ENCODE measurements at regions not wholly inside any gene's neighbourhood (a gene's known extent, or its start where the extent isn't known, plus 50 kb on each side); places are given as distances from the start of the nearest gene placed in this dataset.

DNA sequence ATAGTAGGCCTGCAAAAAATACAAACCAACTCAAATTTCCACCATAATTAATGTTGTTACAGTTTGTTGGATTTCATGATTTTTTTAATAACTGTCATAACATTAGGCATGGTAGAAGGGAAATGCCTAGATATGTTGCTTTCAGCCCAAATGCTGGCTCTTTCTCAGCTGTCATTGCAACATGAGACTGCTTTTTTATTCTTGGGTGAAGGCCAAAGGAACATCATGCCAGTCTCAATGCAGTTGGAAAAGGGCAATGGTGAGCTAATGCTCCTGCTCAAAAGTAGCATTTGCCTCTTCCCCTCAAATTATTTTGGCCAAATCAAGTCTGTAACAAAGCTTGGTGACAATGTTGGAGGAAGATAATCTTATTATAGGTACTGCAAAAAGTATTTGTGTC is 877.7 kb upstream of the PRMT6 start:
- H3K4me3 ChIP-seq (ENCODE audit: low read length): no peak overlapping the region
- no peaks in the 10 kb centered on the region for H3K4me1 ChIP-seq (ENCODE audit: insufficient read depth, low read length)
- peaks cover 2% of the 10 kb centered on the region for H3K9me3 ChIP-seq (ENCODE audit: low read length)
- H3K27me3 ChIP-seq (ENCODE audit: insufficient read depth, low read length): no peaks in the 10 kb centered on the region
- no peaks in the 10 kb centered on the region for H3K36me3 ChIP-seq (ENCODE audit: insufficient read depth, low read length)
- H2AFZ ChIP-seq (ENCODE audit: low read depth, low read length): no peak overlapping the region

DNA sequence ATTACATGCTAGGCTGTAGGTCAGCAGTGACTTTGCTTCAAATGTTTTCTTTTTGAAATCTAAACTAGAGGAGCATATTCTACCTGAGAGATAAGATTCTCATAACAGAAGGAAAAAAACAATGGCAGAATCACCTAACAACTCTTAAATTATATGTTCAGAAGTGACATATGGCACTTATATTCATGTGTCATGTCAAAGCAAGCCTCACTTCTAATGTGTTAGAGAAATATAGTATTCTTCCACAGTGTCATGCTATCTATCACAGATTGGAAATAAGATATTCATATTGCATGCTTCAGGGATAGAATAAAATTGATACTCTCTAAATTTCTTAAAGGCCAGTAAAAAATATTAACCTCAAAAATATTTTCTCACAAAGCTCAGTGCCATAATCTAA is 874.6 kb upstream of the PRMT6 start:
- Histone ChIP-seq H2AFZ (ENCODE audit: low read depth, low read length) (no peak overlapping the region), H3K27me3 (ENCODE audit: insufficient read depth, low read length) (no peaks in the 10 kb centered on the region), H3K36me3 (ENCODE audit: insufficient read depth, low read length) (no peaks in the 10 kb centered on the region), H3K4me1 (ENCODE audit: insufficient read depth, low read length) (no peaks in the 10 kb centered on the region), H3K9me3 (ENCODE audit: low read length) (peaks cover 2% of the 10 kb centered on the region), H3K4me3 (ENCODE audit: low read length) (no peak overlapping the region)

DNA sequence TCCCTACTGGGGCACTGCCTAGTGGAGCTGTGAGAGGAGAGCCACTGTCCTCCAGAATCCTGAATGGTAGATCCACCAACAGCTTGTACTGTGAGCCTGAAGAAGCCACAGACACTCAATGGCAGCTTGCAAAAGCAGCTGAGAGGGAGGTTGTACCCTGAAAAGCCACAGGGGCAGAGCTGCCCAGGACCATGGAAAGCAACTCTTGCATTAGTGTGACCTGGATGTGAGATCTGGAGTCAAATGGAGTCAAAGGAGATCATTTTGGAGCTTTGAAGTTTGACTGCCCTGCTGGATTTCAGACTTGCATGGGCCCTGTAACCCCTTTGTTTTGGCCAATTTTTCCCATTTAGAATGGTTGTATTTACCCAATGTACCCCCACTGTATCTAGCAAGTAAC is 871.4 kb upstream of the PRMT6 start:
- no peak overlapping the region for H2AFZ ChIP-seq (ENCODE audit: low read depth, low read length)
- H3K9me3 ChIP-seq (ENCODE audit: low read length): peaks cover 2% of the 10 kb centered on the region
- H3K4me1 ChIP-seq (ENCODE audit: insufficient read depth, low read length): no peaks in the 10 kb centered on the region
- H3K36me3 ChIP-seq (ENCODE audit: insufficient read depth, low read length): no peaks in the 10 kb centered on the region
- H3K4me3 ChIP-seq (ENCODE audit: low read length): no peak overlapping the region
- H3K27me3 ChIP-seq (ENCODE audit: insufficient read depth, low read length): no peaks in the 10 kb centered on the region

- Histone ChIP-seq H3K4me1 (ENCODE audit: insufficient read depth, low read length) (no peaks in the 10 kb centered on the region), H3K36me3 (ENCODE audit: insufficient read depth, low read length) (no peaks in the 10 kb centered on the region), H3K27me3 (ENCODE audit: insufficient read depth, low read length) (no peaks in the 10 kb centered on the region), H2AFZ (ENCODE audit: low read depth, low read length) (no peak overlapping the region), H3K9me3 (ENCODE audit: low read length) (no peaks in the 10 kb centered on the region), H3K4me3 (ENCODE audit: low read length) (no peak overlapping the region)
Measured at GRCh38 chr1:106189780-106190179, 866.7 kb upstream of the PRMT6 start.

GRCh38 chr1:106194206-106194605 is 862.3 kb upstream of the PRMT6 start:
- Histone ChIP-seq H2AFZ (ENCODE audit: low read depth, low read length) (no peak overlapping the region), H3K27me3 (ENCODE audit: insufficient read depth, low read length) (no peaks in the 10 kb centered on the region), H3K9me3 (ENCODE audit: low read length) (no peaks in the 10 kb centered on the region), H3K36me3 (ENCODE audit: insufficient read depth, low read length) (no peaks in the 10 kb centered on the region), H3K4me3 (ENCODE audit: low read length) (no peak overlapping the region), H3K4me1 (ENCODE audit: insufficient read depth, low read length) (no peaks in the 10 kb centered on the region)

DNA sequence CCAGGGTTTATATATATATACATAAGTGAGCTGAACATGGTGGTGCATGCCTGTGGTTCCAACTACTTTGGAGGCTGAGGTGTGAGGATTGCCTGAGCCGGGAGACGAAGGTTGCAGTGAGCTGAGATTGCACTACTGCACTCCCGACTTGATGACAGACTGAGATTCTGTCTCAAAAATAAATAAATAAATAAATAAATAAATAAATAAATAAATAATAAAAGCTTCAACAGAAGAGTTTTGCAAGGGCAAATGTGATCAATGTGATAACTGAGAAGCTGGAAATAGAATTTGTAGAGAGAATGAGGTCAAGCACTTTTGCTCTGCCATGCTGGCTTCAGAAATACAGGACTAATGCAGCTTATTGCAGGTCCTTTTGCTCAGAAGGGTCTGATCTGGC is 855.8 kb upstream of the PRMT6 start:
- H3K36me3 ChIP-seq (ENCODE audit: insufficient read depth, low read length): no peaks in the 10 kb centered on the region

GRCh38 chr1:106207185-106207584 is 849.3 kb upstream of the PRMT6 start:
- Histone ChIP-seq H3K36me3 (ENCODE audit: insufficient read depth, low read length) (no peaks in the 10 kb centered on the region), H2AFZ (ENCODE audit: low read depth, low read length) (no peak overlapping the region), H3K27me3 (ENCODE audit: insufficient read depth, low read length) (no peaks in the 10 kb centered on the region), H3K9me3 (ENCODE audit: low read length) (no peaks in the 10 kb centered on the region), H3K4me3 (ENCODE audit: low read length) (no peak overlapping the region), H3K4me1 (ENCODE audit: insufficient read depth, low read length) (peaks cover 2% of the 10 kb centered on the region)

More for the DNA sequence above, 855.8 kb upstream of the PRMT6 start:
- no peak overlapping the region for H2AFZ ChIP-seq (ENCODE audit: low read depth, low read length)
- H3K27me3 ChIP-seq (ENCODE audit: insufficient read depth, low read length): no peaks in the 10 kb centered on the region
- H3K4me3 ChIP-seq (ENCODE audit: low read length): no peak overlapping the region
- H3K4me1 ChIP-seq (ENCODE audit: insufficient read depth, low read length): peaks cover 6% of the 10 kb centered on the region
- H3K9me3 ChIP-seq (ENCODE audit: low read length): no peaks in the 10 kb centered on the region

- Histone ChIP-seq H3K4me1 (ENCODE audit: insufficient read depth, low read length) (no peaks in the 10 kb centered on the region), H3K27me3 (ENCODE audit: insufficient read depth, low read length) (no peaks in the 10 kb centered on the region), H3K36me3 (ENCODE audit: insufficient read depth, low read length) (no peaks in the 10 kb centered on the region), H2AFZ (ENCODE audit: low read depth, low read length) (no peak overlapping the region), H3K4me3 (ENCODE audit: low read length) (no peak overlapping the region), H3K9me3 (ENCODE audit: low read length) (no peaks in the 10 kb centered on the region)
Measured at GRCh38 chr1:106217765-106218164, 838.7 kb upstream of the PRMT6 start.

DNA sequence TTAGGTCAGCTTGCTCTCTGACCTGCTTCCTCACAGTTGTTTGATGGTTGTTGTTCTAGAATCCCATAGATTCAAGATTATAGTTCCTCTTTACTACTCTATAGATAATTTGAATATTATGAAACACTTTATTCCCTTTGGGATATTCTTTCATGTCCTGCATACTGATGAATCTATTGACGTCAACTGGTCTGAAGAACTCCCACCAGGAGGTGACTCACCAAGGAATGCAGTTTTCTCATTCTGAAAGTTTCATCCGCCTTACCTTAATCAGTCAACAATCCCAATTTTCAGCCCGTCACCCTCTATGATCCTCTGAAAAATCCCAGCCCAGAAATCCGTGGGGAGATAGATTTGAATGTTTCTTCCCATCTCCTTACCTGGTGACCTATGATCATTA is 834.1 kb upstream of the PRMT6 start:
- Histone ChIP-seq H3K9me3 (ENCODE audit: low read length) (no peaks in the 10 kb centered on the region), H3K27me3 (ENCODE audit: insufficient read depth, low read length) (no peaks in the 10 kb centered on the region), H3K36me3 (ENCODE audit: insufficient read depth, low read length) (no peaks in the 10 kb centered on the region), H3K4me3 (ENCODE audit: low read length) (no peak overlapping the region), H3K4me1 (ENCODE audit: insufficient read depth, low read length) (no peaks in the 10 kb centered on the region), H2AFZ (ENCODE audit: low read depth, low read length) (no peak overlapping the region)

GRCh38 chr1:106223213-106223612 is 833.3 kb upstream of the PRMT6 start:
- no peaks in the 10 kb centered on the region for H3K27me3 ChIP-seq (ENCODE audit: insufficient read depth, low read length)
- H3K4me1 ChIP-seq (ENCODE audit: insufficient read depth, low read length): no peaks in the 10 kb centered on the region
- no peaks in the 10 kb centered on the region for H3K9me3 ChIP-seq (ENCODE audit: low read length)
- H2AFZ ChIP-seq (ENCODE audit: low read depth, low read length): no peak overlapping the region
- H3K36me3 ChIP-seq (ENCODE audit: insufficient read depth, low read length): no peaks in the 10 kb centered on the region
- no peak overlapping the region for H3K4me3 ChIP-seq (ENCODE audit: low read length)

- Histone ChIP-seq H3K9me3 (ENCODE audit: low read length) (no peaks in the 10 kb centered on the region), H3K36me3 (ENCODE audit: insufficient read depth, low read length) (no peaks in the 10 kb centered on the region), H3K27me3 (ENCODE audit: insufficient read depth, low read length) (no peaks in the 10 kb centered on the region), H3K4me1 (ENCODE audit: insufficient read depth, low read length) (no peaks in the 10 kb centered on the region), H2AFZ (ENCODE audit: low read depth, low read length) (no peak overlapping the region), H3K4me3 (ENCODE audit: low read length) (no peak overlapping the region)
Measured at GRCh38 chr1:106224426-106224825, 832.0 kb upstream of the PRMT6 start.

DNA sequence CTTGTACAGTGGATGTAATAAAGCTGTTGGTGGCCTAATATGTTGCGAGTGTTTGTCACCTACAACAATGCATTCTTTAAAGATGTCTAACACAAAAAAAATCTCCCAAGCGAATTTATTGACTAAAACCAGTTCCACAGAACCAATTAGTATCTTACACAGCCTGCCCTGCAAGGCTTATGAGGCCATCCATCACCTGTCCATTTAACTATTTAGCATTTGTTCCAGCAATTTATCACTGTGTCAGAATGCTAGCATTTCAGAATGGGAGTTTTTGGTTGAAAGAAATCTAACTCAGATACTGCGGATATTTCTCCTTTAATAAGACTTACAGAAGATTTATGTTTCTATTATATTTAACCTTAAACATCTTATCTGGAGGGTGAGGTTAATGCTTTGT is 831.1 kb upstream of the PRMT6 start:
- no peaks in the 10 kb centered on the region for H3K9me3 ChIP-seq (ENCODE audit: low read length)
- H3K27me3 ChIP-seq (ENCODE audit: insufficient read depth, low read length): no peaks in the 10 kb centered on the region
- H3K4me1 ChIP-seq (ENCODE audit: insufficient read depth, low read length): no peaks in the 10 kb centered on the region
- H3K4me3 ChIP-seq (ENCODE audit: low read length): no peak overlapping the region
- H3K36me3 ChIP-seq (ENCODE audit: insufficient read depth, low read length): no peaks in the 10 kb centered on the region
- H2AFZ ChIP-seq (ENCODE audit: low read depth, low read length): no peak overlapping the region

- Histone ChIP-seq H3K4me1 (ENCODE audit: insufficient read depth, low read length) (no peaks in the 10 kb centered on the region), H3K4me3 (ENCODE audit: low read length) (no peak overlapping the region), H2AFZ (ENCODE audit: low read depth, low read length) (no peak overlapping the region), H3K36me3 (ENCODE audit: insufficient read depth, low read length) (no peaks in the 10 kb centered on the region), H3K27me3 (ENCODE audit: insufficient read depth, low read length) (no peaks in the 10 kb centered on the region), H3K9me3 (ENCODE audit: low read length) (no peaks in the 10 kb centered on the region)
Measured at GRCh38 chr1:106226550-106226949, 829.9 kb upstream of the PRMT6 start.

- H3K27me3 ChIP-seq (ENCODE audit: insufficient read depth, low read length): no peaks in the 10 kb centered on the region
- no peak overlapping the region for H3K4me3 ChIP-seq (ENCODE audit: low read length)
- no peaks in the 10 kb centered on the region for H3K4me1 ChIP-seq (ENCODE audit: insufficient read depth, low read length)
- H3K36me3 ChIP-seq (ENCODE audit: insufficient read depth, low read length): no peaks in the 10 kb centered on the region
- H3K9me3 ChIP-seq (ENCODE audit: low read length): no peaks in the 10 kb centered on the region
- no peak overlapping the region for H2AFZ ChIP-seq (ENCODE audit: low read depth, low read length)
Measured at GRCh38 chr1:106232128-106232527, 824.3 kb upstream of the PRMT6 start.
